Astrocyte (in vitro differentiated cells and primary cell): ENCODE measurements at regions not wholly inside any gene's neighbourhood (a gene's known extent, or its start where the extent isn't known, plus 50 kb on each side); places are given as distances from the start of the nearest gene placed in this dataset.

Experiments used
- EZH2 ChIP-seq: IDR thresholded peaks from 2 replicates; pipeline ENCODE4 v1.6.1; 2012; ENCODE audit warnings: mild to moderate bottlenecking, low read length, inconsistent platforms; ENCODE audit not compliant: insufficient read depth
- TF ChIP-seq, protein P1 (sequence below): IDR thresholded peaks from 2 replicates; pipeline ENCODE4 v1.5.1; 2011; ENCODE audit warnings: low read depth, mild to moderate bottlenecking, inconsistent platforms, low read length, moderate library complexity; ENCODE audit not compliant: insufficient read depth

GRCh38 chr10:110373857-110374654, 69.3 kb upstream of the SMNDC1 start:
- TF ChIP-seq, protein P1, sequence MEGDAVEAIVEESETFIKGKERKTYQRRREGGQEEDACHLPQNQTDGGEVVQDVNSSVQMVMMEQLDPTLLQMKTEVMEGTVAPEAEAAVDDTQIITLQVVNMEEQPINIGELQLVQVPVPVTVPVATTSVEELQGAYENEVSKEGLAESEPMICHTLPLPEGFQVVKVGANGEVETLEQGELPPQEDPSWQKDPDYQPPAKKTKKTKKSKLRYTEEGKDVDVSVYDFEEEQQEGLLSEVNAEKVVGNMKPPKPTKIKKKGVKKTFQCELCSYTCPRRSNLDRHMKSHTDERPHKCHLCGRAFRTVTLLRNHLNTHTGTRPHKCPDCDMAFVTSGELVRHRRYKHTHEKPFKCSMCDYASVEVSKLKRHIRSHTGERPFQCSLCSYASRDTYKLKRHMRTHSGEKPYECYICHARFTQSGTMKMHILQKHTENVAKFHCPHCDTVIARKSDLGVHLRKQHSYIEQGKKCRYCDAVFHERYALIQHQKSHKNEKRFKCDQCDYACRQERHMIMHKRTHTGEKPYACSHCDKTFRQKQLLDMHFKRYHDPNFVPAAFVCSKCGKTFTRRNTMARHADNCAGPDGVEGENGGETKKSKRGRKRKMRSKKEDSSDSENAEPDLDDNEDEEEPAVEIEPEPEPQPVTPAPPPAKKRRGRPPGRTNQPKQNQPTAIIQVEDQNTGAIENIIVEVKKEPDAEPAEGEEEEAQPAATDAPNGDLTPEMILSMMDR = no peak
- TF ChIP-seq EZH2 = no peak
